GM21360 (cell line): ENCODE measurements at regions not wholly inside any gene's neighbourhood (a gene's known extent, or its start where the extent isn't known, plus 50 kb on each side); places are given as distances from the start of the nearest gene placed in this dataset.

Experiments
- ATAC-seq: cut with Tn5 transposase; IDR thresholded peaks from one replicate; pipeline ENCODE4 v1.9.1; 2021; ENCODE audit warnings: mild to moderate bottlenecking, moderate library complexity; ENCODE audit not compliant: unreplicated experiment

DNA sequence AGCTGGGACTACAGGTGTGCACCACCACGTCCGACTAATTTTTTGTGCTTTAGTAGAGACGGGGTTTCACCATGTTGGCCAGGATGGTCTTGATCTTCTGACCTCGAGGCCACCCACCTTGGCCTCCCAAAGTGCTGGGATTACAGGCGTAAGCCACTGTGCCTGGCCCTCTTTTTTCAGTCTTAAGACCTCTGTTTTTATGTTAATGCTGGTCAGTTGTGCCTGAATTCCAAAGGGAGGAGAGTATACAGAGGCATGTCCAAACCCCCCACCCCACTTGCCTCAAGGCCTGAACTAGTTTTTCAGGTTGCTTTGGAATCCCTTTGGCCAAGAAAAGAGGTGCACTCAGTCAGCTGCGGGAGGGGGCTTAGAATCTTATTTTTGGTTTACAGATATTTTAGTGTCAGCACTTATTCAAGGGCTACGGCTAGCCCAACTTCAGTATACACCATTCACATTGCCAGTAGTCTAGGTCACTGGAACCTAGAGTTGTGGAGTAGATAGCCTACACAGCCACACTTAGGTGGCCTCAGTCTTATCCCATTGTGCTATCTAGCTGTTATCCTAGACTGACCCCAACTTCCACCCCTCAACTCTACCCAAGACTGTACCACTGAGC is 128.0 kb upstream of the TPM1 start:
- no peak for ATAC-seq

DNA sequence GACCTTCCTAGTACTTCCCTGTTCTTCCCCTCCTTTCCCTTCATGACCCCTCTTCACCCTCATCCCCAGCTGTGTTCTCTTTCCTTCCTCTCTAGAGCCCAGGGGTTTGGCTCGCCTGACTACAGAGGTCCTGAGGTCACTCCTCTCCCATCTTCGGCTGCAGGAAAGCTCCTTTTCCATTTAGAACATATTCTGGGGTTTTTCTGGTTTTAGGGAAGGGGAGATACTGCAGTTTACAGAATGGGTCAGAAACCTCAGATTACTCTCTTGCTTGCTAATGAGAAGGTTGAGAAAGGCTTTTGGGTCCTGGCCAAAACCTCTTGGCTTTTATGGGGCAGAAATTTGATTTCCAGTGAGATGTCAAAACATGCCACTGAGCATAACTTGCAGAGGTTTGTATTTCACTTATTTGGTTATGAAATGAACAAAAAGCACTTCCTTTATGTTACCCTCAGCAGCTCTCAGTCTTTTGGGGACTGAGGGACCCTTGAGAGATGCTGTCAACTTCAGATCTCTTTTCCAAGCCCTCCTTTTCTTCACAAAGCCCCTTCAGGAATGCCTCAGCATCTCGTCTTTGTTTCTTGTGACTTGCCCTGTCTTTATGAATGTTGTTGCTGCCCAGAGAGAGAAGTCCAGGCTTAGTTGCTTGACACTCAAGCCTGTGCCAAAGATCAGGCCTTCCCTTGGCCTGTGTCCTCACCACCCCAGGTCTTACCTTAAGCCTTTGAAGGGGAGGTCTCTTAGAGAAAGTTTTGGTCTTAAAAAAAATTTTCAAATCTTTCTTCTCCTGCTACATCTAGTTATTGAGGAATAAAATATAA is 121.7 kb upstream of the TPM1 start:
- ATAC-seq, result no peak

DNA sequence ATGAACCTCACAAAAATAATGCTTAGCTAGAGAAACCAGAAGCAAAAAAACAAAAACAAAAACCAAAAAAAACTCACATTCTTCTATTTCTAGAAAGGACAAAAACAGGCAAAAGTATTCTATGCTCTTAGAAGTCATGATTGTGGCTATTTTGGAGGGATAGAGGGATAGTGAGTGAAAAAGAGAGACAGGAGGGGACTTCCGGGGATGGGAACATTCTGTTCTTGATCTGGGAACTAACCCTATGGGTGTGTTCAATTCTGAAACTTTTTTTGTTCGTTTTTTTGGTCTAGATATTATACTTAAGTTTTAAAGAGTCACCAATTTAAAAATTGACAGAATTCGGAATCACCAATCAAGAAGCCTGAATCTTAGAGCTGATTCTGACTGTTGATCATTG is 120.0 kb upstream of the TPM1 start:
- no peak for ATAC-seq

DNA sequence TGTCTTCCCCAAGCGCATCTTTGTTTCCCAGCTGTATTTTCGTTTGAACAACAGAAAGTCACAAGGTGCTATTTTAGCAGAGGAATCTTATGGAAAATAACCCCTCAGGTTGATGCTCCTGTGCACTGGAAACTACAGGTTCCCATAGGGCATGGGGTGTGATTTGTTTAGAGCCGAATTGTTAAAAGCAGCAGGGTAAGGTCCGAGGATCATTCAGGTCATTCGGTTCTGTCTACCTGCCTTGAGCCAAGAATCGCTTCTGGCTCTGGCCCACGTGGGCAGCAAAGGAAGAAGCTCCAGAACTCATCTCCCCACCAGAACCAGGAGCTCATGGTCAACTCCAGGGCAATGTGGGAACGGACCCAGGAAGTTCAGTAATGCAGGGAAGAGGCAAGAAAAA is 116.7 kb upstream of the TPM1 start:
- ATAC-seq, result no peak

DNA sequence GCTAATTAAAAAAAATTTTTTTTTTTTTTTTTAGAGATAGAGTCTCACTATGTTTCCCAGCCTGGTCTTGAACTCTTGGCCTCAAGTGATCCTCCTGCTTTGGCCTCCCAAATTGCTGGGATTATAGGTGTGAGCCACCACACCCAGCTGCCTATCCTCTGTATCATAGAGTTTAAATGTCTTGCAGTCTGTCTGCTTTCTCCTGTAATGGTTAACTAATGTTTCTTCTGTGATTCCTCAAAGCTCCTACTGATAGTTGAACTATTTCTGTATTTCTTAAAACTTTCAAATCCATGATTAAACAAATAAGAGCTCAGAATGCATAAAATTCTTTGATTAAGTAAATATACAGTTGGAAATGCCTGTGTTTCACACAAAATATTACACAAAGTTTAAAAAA is 115.4 kb upstream of the TPM1 start:
- ATAC-seq, result no peak

DNA sequence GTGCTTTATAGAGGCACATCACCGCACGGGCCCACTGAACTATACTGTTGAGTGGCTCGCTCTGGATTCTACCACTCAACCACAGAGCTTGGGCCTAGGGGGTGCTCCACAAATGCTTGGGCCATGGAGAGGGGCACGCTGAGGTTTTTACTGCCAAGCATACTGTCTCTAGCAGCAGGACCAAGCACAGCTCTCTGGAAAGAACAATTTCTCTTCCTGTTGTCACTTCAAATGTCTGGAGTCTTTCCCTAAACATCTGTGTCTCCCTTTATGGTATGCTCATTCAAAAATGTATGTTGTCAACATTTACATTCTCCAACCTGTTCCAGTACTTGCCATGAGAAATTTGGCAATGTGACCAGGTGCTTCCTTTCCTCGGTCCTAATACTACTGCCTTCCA is 114.7 kb upstream of the TPM1 start:
- ATAC-seq, result no peak

GRCh38 chr15:62928242-62928999 is 114.1 kb upstream of the TPM1 start:
- ATAC-seq, result no peak

- no peak for ATAC-seq
Measured at GRCh38 chr15:62929000-62929357, 113.6 kb upstream of the TPM1 start.

DNA sequence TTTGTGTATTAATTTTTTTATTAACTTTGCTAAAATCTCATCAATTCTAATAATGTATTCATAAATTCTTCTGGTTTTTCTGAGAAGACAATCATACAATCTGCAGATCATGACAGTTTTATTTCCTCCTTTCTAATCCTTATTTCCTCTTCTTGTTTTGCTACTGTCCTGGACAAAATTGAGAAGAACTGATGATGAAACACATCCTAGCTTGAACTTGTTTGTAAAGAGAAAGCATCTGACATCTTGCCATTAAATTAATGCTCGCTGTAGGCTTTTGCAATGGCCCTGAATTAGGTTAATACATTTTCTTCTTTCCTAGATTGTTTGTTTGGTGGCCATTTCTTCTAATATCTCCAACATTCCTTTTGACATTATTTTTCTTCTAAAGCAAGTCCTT is 110.9 kb upstream of the TPM1 start:
- no peak for ATAC-seq

DNA sequence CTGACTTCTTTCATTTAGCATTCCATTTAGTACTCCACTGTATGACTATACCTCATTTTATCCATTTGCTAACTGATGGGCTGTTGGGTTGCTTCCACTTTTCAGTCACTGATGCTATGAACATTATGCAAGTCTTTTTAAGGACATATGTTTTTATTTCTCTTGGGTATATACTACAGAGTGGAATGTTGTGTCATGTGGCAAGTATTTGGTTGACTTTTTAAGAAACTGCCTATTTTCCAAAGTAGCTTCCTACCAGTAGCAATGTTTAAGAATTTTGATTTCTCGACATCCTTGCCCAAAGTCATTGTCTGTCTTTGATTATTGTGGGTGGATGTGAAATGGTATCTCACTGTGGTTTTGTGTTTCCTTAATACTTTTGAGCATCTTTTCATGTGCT is 110.1 kb upstream of the TPM1 start:
- ATAC-seq, result no peak

- ATAC-seq, result no peak
Measured at GRCh38 chr15:62933386-62933785, 109.2 kb upstream of the TPM1 start.

DNA sequence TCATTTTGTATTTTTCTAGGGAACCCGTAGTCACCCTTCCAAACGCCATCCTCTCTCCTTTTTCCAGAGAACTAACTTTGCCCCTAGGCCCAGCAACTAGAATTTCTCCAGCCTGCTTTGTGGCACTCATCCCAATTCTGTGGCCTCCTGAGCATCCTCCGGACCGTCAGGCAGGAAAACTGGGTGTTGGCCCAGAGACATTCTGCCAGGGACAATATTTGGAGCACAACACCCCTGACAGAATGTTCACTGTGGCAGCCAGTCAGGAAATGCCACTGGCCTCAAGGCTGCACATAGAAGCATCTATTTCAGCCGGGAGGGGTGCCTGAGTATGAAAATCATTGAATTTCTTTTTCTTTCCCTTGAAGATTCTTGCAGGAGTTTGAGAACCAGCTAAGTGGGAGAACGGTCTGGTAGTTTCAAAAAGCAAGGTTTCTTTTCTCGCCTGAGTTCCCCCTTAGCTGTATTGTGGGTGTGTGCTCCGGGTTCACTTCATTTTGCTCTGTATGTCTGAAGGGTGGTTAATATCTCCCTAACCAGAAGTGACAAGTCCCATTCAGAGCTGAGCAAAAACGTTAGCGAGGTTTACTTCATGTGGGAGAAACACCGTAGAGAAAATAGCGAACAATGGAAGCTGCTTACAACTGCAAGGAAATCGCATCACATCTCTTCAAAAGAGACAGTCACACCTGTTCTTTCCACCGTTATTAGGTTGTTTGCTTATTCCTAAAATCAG is 108.1 kb upstream of the TPM1 start:
- ATAC-seq, result no peak

DNA sequence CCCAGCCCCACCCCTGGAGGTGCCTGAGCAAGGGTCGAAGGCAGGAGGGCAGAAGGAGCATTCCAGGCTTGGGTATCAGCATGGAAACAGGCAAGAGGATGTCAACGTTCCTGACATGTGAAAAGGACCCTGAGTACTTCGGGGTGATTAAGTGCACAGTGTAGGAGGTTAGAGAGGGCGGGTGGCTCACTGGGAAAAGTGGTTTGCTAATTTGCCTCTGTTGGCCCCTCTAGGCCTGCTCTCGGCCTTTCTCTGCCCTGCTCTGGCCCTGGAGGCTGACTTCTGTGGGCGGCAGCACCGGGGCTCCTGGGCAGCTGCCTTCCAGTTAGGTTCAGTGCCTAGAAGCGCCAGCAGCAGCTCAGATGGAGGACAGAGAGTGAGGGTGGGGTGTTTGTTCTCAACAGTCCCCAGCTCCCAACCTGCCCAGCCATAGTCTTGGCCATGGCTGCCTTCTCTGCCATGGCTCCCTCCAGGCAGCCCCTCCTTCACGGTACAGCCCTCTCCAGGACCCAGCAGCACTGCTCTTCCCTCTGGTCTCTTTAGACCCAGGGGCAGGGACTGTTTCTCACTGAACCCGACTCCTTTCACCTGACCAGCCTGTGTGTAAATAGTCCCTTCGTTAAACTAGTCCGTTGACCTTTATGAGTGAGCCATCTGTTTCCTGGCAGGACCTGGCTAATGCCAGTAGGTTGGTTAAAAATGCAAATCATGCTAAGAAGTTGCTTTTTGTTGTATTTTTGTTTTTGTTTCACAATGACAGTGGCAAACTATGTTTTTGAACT is 107.1 kb upstream of the TPM1 start:
- ATAC-seq, result no peak

DNA sequence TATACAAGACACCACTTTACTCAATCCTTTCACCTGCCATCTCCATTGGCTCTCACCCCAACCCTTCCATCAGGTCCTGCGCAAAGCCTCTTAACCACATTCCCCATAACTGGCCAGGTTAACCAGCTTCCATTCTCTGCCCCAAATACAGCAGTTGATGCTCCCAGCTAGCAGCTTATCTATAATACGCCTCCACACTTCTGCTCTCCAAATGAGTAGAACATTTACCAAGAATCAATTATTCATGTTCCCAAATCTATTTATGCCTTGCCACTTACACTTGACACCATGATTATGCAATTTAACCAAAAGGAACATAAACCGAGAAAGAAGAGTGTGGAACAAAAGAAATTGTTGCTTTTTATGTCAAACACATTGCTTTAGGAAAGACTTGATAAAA is 103.7 kb upstream of the TPM1 start:
- ATAC-seq, result no peak

- no peak for ATAC-seq
Measured at GRCh38 chr15:62940093-62940754, 102.3 kb upstream of the TPM1 start.

DNA sequence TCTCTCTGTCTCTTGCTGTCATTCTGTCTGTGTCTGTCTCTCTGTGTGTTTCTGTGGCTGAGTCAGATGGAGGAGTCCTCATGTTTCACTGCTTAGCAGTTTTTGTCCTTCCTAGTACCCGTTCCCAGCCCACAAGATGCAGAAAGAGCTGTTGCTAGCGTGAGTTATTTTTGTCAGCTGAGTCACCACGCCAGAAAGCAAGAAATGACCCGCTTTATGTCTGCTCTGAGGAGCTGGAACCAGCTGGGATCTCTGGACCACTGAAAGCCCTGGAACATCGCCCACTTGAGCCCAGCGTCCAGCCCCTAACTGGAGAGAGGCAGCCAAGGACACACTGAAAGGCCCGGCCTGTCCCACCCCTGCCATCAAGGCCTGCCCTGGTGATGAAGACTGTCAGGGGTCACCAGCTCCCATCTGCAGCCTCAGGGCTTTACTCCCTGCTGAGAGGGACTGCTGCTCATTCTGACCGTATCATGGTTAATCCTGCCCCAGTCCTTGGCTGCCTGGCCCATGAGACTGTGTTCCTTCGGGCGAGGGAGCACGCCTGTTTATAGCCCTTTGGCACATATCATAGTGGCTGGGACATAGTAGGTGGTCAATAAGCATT is 101.7 kb upstream of the TPM1 start:
- no peak for ATAC-seq

GRCh38 chr15:62941699-62942098 is 100.8 kb upstream of the TPM1 start:
- ATAC-seq, result no peak

DNA sequence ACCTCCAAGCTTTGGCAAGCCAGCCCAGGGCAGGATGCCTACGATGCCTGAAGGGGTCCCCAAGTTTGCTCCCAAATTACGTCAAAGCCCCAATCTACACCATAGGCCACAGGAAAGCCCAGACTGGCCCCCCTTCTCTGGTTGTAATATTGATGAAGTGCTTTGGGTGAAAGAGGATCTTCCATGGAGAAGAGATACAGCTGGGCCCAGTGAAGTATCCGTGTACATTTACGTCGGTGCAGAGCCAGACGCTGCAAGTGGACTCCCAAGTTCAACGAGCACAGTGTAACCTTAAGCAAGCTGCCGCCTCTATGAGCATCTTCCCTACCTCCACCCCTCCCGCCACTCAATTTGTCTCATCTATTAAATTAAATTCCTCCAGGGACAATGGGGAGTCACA is 100.1 kb upstream of the TPM1 start:
- ATAC-seq, result no peak

- no peak for ATAC-seq
Measured at GRCh38 chr15:62945063-62945462, 97.5 kb upstream of the TPM1 start.

- ATAC-seq, result no peak
Measured at GRCh38 chr15:62945760-62946159, 96.8 kb upstream of the TPM1 start.
